Hepatocyte (in vitro differentiated cells): ENCODE measurements at regions not wholly inside any gene's neighbourhood (a gene's known extent, or its start where the extent isn't known, plus 50 kb on each side); places are given as distances from the start of the nearest gene placed in this dataset.

Experiments used
- EZH2 ChIP-seq: fragments of 200-600 bp; sonication (generic); IDR thresholded peaks from 2 replicates; pipeline ENCODE4 v1.6.1; 2016; ENCODE audit warnings: antibody characterized with exemption, mild to moderate bottlenecking, borderline replicate concordance
- EZH2phosphoT487 ChIP-seq: fragments of 200-600 bp; sonication (generic); IDR thresholded peaks from one replicate; pipeline ENCODE4 v1.6.1; 2018; ENCODE audit warnings: antibody characterized with exemption, mild to moderate bottlenecking, low read depth, moderate library complexity; ENCODE audit not compliant: unreplicated experiment, severe bottlenecking
- TF ChIP-seq, protein P1 (sequence below): fragments of 200-600 bp; sonication (generic); IDR thresholded peaks from 2 replicates; pipeline ENCODE4 v1.5.1; 2016; ENCODE audit warnings: antibody characterized with exemption, mild to moderate bottlenecking; ENCODE audit not compliant: poor library complexity

GRCh38 chr17:69757688-69758430, 317.2 kb upstream of the KCNJ16 start:
- TF ChIP-seq, protein P1, sequence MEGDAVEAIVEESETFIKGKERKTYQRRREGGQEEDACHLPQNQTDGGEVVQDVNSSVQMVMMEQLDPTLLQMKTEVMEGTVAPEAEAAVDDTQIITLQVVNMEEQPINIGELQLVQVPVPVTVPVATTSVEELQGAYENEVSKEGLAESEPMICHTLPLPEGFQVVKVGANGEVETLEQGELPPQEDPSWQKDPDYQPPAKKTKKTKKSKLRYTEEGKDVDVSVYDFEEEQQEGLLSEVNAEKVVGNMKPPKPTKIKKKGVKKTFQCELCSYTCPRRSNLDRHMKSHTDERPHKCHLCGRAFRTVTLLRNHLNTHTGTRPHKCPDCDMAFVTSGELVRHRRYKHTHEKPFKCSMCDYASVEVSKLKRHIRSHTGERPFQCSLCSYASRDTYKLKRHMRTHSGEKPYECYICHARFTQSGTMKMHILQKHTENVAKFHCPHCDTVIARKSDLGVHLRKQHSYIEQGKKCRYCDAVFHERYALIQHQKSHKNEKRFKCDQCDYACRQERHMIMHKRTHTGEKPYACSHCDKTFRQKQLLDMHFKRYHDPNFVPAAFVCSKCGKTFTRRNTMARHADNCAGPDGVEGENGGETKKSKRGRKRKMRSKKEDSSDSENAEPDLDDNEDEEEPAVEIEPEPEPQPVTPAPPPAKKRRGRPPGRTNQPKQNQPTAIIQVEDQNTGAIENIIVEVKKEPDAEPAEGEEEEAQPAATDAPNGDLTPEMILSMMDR = no peak
- no peak for TF ChIP-seq EZH2
- TF ChIP-seq EZH2phosphoT487 = no peak
